Activated CD4-positive, alpha-beta memory T cell treated with anti-CD3 and anti-CD28 coated beads, Interleukin-2, amount 10 ng/mL, durations not matched to agents 7 days and 5 days (primary cell): ENCODE measurements at regions not wholly inside any gene's neighbourhood (a gene's known extent, or its start where the extent isn't known, plus 50 kb on each side); places are given as distances from the start of the nearest gene placed in this dataset.

ENCODE experiments used
- CTCF ChIA-PET: fragments of 350-600 bp; sonication (Branson Sonifier 250); formaldehyde crosslinking; loops from one replicate; lab custom pipeline; 2021; ENCODE audit warnings: antibody characterized with exemption, inconsistent platforms; lab: Charles Lee
- POLR2A ChIA-PET: fragments of 350-600 bp; sonication (Branson Sonifier 250); formaldehyde crosslinking; loops from one replicate; lab custom pipeline; 2021; ENCODE audit warnings: antibody characterized with exemption; lab: Charles Lee
- DNase-seq: peaks from one replicate; pipeline ENCODE4 v3.0.0-alpha.2; 2020
- H3K27ac Mint-ChIP-seq: one replicate; pipeline ENCODE4 v1.8.0; 2021; ENCODE audit warnings: mild to moderate bottlenecking, mixed read lengths
- H3K27me3 Mint-ChIP-seq: one replicate; pipeline ENCODE4 v1.8.0; 2021; ENCODE audit warnings: mixed read lengths
- H3K36me3 Mint-ChIP-seq: one replicate; pipeline ENCODE4 v1.8.0; 2021; ENCODE audit warnings: low read depth, mixed read lengths
- H3K4me1 Mint-ChIP-seq: one replicate; pipeline ENCODE4 v1.8.0; 2021; ENCODE audit warnings: mixed read lengths
- H3K4me3 Mint-ChIP-seq: one replicate; pipeline ENCODE4 v1.8.0; 2021; ENCODE audit warnings: mild to moderate bottlenecking, mixed read lengths
- H3K9me3 Mint-ChIP-seq: one replicate; pipeline ENCODE4 v1.8.0; 2021; ENCODE audit warnings: mixed read lengths

- no peak for DNase-seq
- Mint-ChIP-seq H3K27ac (no peak overlapping the region), H3K27me3 (no peaks in the 10 kb centered on the region), H3K9me3 (no peaks in the 10 kb centered on the region), H3K4me1 (no peaks in the 10 kb centered on the region), H3K4me3 (no peak overlapping the region), H3K36me3 (no peaks in the 10 kb centered on the region)
- CTCF ChIA-PET: no interaction called here
- POLR2A ChIA-PET: no interaction called here
Measured at GRCh38 chr1:101738475-101738874, 258.3 kb downstream of the OLFM3 start.

- H3K4me1 Mint-ChIP-seq: no peaks in the 10 kb centered on the region
- no peak overlapping the region for H3K27ac Mint-ChIP-seq
- ChIA-PET CTCF (no interaction called here), POLR2A (no interaction called here)
- no peak overlapping the region for H3K4me3 Mint-ChIP-seq
- H3K9me3 Mint-ChIP-seq: no peaks in the 10 kb centered on the region
- no peaks in the 10 kb centered on the region for H3K27me3 Mint-ChIP-seq
- no peaks in the 10 kb centered on the region for H3K36me3 Mint-ChIP-seq
- DNase-seq: no peak
Measured at GRCh38 chr1:101739146-101739545, 257.6 kb downstream of the OLFM3 start.

GRCh38 chr1:101739826-101740330, 256.8 kb downstream of the OLFM3 start:
- no peaks in the 10 kb centered on the region for H3K36me3 Mint-ChIP-seq
- no peak for DNase-seq
- POLR2A ChIA-PET: no interaction called here
- H3K9me3 Mint-ChIP-seq: no peaks in the 10 kb centered on the region
- H3K27me3 Mint-ChIP-seq: no peaks in the 10 kb centered on the region
- H3K4me3 Mint-ChIP-seq: no peak overlapping the region
- no peak overlapping the region for H3K27ac Mint-ChIP-seq
- CTCF ChIA-PET: no interaction called here
- no peaks in the 10 kb centered on the region for H3K4me1 Mint-ChIP-seq

GRCh38 chr1:101741910-101742309, 254.8 kb downstream of the OLFM3 start:
- Mint-ChIP-seq H3K36me3 (no peaks in the 10 kb centered on the region), H3K4me3 (no peak overlapping the region), H3K27ac (no peak overlapping the region), H3K4me1 (no peaks in the 10 kb centered on the region), H3K9me3 (no peaks in the 10 kb centered on the region), H3K27me3 (no peaks in the 10 kb centered on the region)
- no peak for DNase-seq
- ChIA-PET POLR2A (no interaction called here), CTCF (no interaction called here)

GRCh38 chr1:101742509-101742908, 254.2 kb downstream of the OLFM3 start:
- no peaks in the 10 kb centered on the region for H3K36me3 Mint-ChIP-seq
- no peaks in the 10 kb centered on the region for H3K27me3 Mint-ChIP-seq
- no peaks in the 10 kb centered on the region for H3K4me1 Mint-ChIP-seq
- no peaks in the 10 kb centered on the region for H3K9me3 Mint-ChIP-seq
- DNase-seq: no peak
- ChIA-PET CTCF (interaction anchor here (1.1 kb wide), 1 partner anchor 26 kb away, joined by 3 read pairs; no protein-coding TSS in a partner anchor), POLR2A (no interaction called here)
- no peak overlapping the region for H3K4me3 Mint-ChIP-seq
- no peak overlapping the region for H3K27ac Mint-ChIP-seq

GRCh38 chr1:101745551-101746270, 251.0 kb downstream of the OLFM3 start:
- DNase-seq: no peak
- ChIA-PET CTCF (no interaction called here), POLR2A (no interaction called here)
- Mint-ChIP-seq H3K27ac (no peak overlapping the region), H3K4me1 (no peaks in the 10 kb centered on the region), H3K4me3 (no peak overlapping the region), H3K36me3 (no peaks in the 10 kb centered on the region), H3K27me3 (no peaks in the 10 kb centered on the region), H3K9me3 (no peaks in the 10 kb centered on the region)

GRCh38 chr1:101748077-101748476, 248.6 kb downstream of the OLFM3 start:
- no peaks in the 10 kb centered on the region for H3K4me1 Mint-ChIP-seq
- POLR2A ChIA-PET: no interaction called here
- no peaks in the 10 kb centered on the region for H3K36me3 Mint-ChIP-seq
- no peak overlapping the region for H3K27ac Mint-ChIP-seq
- no peaks in the 10 kb centered on the region for H3K27me3 Mint-ChIP-seq
- no peak for DNase-seq
- no peak overlapping the region for H3K4me3 Mint-ChIP-seq
- no peaks in the 10 kb centered on the region for H3K9me3 Mint-ChIP-seq
- CTCF ChIA-PET: no interaction called here
